ENCODE measurements at regions not wholly inside any gene's neighbourhood (a gene's known extent, or its start where the extent isn't known, plus 50 kb on each side); places are given as distances from the start of the nearest gene placed in this dataset.

DNA sequence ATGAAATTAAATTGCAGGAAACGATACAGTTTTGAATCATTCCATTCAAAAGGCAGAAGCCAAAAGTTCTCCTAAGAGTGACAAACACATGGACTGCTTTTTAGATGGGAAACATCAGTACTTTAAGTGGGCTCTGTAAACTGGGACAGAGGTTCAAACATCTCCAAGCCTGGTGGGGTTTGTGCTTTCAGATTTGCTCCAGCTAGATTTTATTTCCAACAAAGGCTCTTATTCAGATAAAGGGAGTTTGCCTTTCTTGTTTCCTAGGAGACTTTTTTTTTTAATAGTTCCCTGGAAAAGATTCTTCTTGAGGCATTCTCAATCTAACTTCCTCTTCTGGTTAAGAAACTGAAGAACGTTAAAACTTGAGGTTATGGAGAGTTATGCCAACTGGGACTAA lies 277.6 kb downstream of the TMEM38B start:
- Histone ChIP-seq H3K4me1 (replicated peaks) (no peaks in the 10 kb centered on the region), H3K27ac (no peak overlapping the region), H3K36me3 (no peaks in the 10 kb centered on the region), H3K27me3 (replicated peaks; ENCODE audit: insufficient read depth) (no peaks in the 10 kb centered on the region), H3K9me3 (no peaks in the 10 kb centered on the region), H3K4me3 (no peak overlapping the region)
- no peak for TF ChIP-seq POLR2A (IDR thresholded peaks at IDR 0.05)
- TF ChIP-seq POLR2AphosphoS5 (IDR thresholded peaks at IDR 0.05), result no peak
- TF ChIP-seq, protein P1, sequence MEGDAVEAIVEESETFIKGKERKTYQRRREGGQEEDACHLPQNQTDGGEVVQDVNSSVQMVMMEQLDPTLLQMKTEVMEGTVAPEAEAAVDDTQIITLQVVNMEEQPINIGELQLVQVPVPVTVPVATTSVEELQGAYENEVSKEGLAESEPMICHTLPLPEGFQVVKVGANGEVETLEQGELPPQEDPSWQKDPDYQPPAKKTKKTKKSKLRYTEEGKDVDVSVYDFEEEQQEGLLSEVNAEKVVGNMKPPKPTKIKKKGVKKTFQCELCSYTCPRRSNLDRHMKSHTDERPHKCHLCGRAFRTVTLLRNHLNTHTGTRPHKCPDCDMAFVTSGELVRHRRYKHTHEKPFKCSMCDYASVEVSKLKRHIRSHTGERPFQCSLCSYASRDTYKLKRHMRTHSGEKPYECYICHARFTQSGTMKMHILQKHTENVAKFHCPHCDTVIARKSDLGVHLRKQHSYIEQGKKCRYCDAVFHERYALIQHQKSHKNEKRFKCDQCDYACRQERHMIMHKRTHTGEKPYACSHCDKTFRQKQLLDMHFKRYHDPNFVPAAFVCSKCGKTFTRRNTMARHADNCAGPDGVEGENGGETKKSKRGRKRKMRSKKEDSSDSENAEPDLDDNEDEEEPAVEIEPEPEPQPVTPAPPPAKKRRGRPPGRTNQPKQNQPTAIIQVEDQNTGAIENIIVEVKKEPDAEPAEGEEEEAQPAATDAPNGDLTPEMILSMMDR (IDR thresholded peaks at IDR 0.05), result no peak
- intact Hi-C loops (cut with DNase I), result no loop called here
- 43% methylated on average over 2 of the region's 2 CpGs for WGBS
- no peak for DNase-seq (ENCODE audit: low spot score)

DNA sequence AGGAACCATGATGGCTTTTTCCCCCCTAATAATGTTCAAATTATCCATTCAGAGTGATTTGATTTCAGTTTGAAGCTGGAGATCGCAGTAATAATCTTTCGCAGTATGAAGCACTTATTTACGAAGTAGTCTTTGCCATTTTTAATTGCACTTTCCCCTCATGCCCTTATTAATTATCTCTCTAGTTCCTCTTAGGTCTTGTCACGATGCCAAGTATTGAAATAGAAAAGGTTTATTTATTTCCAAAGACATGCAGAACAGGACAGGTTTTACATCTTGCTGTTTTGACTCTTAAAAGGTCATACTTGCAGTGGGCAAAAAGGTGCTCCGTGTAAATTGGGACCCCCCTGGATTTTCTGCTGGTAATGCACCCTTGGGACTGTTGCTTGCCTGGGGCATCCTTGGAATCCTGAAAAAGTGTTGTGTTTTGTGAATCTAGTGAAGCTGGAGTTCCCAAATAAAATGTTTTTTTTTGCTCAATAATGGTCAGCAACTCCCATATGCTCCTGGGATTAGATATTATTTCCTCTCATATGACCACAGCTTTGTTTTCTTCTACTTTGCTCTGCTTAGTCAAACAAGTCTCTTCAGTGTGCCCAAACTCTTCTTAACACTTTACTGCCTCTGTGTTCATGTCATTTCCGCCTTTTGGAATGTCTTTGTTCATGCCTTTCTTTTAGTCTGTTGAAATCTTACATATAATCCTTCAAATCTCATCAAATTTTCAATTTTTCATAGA lies 278.3 kb downstream of the TMEM38B start:
- Histone ChIP-seq H3K9me3 (no peaks in the 10 kb centered on the region), H3K4me3 (no peak overlapping the region), H3K27ac (no peak overlapping the region), H3K27me3 (replicated peaks; ENCODE audit: insufficient read depth) (no peaks in the 10 kb centered on the region), H3K36me3 (no peaks in the 10 kb centered on the region), H3K4me1 (replicated peaks) (no peaks in the 10 kb centered on the region)
- 57% methylated on average over 6 of the region's 6 CpGs for WGBS
- intact Hi-C loops (cut with DNase I), result no loop called here
- TF ChIP-seq, protein P1 (IDR thresholded peaks at IDR 0.05), result no peak
- TF ChIP-seq POLR2A (IDR thresholded peaks at IDR 0.05), result no peak
- TF ChIP-seq POLR2AphosphoS5 (IDR thresholded peaks at IDR 0.05), result no peak
- no peak for DNase-seq (ENCODE audit: low spot score)

DNA sequence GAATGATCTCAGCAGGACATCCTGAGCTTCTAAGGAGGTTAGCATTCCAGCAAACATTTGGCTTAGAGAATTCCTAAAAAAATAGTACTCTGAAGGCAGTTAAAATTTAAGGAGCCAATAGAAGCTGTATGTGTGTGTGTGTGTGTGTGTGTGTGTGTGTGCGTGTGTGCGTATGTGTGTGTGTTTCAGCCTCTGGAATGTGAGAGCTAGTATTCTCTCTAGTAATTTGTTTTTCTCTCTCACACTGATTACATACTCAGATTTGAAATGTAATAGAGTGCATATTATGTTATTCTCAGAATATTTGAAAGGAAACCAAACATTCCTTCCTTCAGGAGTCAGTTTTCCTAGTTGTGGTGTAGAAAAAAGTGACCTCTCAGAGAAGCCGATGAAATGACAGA lies 279.6 kb downstream of the TMEM38B start:
- no peak for DNase-seq (ENCODE audit: low spot score)
- no peaks in the 10 kb centered on the region for H3K36me3 ChIP-seq
- no peak overlapping the region for H3K4me3 ChIP-seq
- intact Hi-C loops (cut with DNase I), result no loop called here
- H3K4me1 ChIP-seq (replicated peaks), result no peaks in the 10 kb centered on the region
- H3K9me3 ChIP-seq, result no peaks in the 10 kb centered on the region
- no peak for TF ChIP-seq POLR2A (IDR thresholded peaks at IDR 0.05)
- no peak for TF ChIP-seq POLR2AphosphoS5 (IDR thresholded peaks at IDR 0.05)
- TF ChIP-seq, protein P1 (IDR thresholded peaks at IDR 0.05), result no peak
- WGBS, result 70% methylated on average over 3 of the region's 3 CpGs
- no peaks in the 10 kb centered on the region for H3K27me3 ChIP-seq (replicated peaks; ENCODE audit: insufficient read depth)
- no peak overlapping the region for H3K27ac ChIP-seq

DNA sequence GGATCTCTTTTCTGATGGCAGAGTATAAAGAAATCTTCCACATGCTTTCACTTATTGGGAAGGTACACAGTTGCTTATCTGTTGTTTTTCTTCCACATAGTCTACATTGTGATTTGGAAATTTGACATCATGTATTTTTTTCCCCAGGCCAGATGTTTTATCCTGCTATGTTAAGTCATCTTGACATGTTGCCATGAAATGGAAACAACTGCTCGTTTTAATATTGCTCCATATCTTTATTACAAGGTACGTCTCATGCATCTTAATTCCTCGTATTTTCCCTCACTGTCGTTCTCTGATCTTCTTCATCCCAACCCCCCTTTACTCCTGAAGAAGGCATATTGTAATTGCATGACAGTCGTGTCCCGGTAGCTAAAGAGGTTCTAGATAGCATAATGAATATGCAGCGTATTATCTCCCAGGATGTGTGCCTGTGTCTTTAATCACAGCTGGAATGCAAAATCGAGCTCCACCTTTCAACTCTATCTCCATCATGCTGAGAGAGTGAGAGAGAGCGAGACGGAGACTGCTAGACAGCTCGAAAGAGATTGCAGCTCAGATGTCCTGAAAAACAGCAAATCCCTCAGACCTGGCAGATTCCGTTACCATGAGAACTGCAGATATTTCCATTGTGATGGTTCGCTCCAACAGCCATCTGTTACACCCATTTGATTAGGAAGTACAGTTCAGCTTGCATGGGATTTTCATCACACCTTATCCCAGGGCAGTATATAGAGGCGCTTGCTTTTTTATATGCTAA lies 281.7 kb downstream of the TMEM38B start:
- WGBS, result 69% methylated on average over 14 of the region's 14 CpGs
- TF ChIP-seq POLR2A (IDR thresholded peaks at IDR 0.05) (no peak), POLR2AphosphoS5 (IDR thresholded peaks at IDR 0.05) (no peak)
- TF ChIP-seq, protein P1 (IDR thresholded peaks at IDR 0.05), result no peak
- Histone ChIP-seq H3K4me3 (no peak overlapping the region), H3K36me3 (no peaks in the 10 kb centered on the region), H3K27me3 (replicated peaks; ENCODE audit: insufficient read depth) (no peaks in the 10 kb centered on the region), H3K9me3 (no peaks in the 10 kb centered on the region), H3K4me1 (replicated peaks) (no peaks in the 10 kb centered on the region), H3K27ac (no peak overlapping the region)
- DNase-seq (ENCODE audit: low spot score), result no peak
- intact Hi-C loops (cut with DNase I), result no loop called here
